GM18868 (cell line): ENCODE measurements at regions not wholly inside any gene's neighbourhood (a gene's known extent, or its start where the extent isn't known, plus 50 kb on each side); places are given as distances from the start of the nearest gene placed in this dataset.
"Not testable (repeated sequence)": the region's sequence is repeated elsewhere in the genome, so short reads cannot be mapped to it uniquely, and the experiment has no call there.

Source experiments
- ATAC-seq: cut with Tn5 transposase; IDR thresholded peaks from one replicate; pipeline ENCODE4 v1.9.1; 2021; ENCODE audit warnings: mild to moderate bottlenecking, moderate library complexity; ENCODE audit not compliant: unreplicated experiment

DNA sequence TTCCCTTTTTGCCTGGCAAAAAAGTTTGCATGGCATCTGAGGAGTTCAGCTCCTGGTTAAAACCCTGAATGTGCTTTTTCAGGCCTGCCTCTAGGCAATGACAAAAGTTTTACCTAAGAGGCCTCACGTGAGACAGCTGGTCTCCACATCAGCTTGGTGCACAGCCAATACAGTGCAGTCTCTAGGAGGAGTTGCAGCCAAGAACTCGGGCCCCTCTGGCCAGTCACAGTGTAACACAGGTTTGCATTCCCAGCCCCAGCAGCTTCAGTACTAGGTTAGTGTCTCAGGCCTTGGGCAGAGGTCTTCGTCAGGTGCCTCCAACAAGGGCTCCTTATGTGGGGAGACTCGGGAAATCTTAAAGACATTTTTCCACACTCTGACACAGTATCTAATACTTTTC lies 771.7 kb downstream of the SORCS1 start:
- ATAC-seq: no peak

DNA sequence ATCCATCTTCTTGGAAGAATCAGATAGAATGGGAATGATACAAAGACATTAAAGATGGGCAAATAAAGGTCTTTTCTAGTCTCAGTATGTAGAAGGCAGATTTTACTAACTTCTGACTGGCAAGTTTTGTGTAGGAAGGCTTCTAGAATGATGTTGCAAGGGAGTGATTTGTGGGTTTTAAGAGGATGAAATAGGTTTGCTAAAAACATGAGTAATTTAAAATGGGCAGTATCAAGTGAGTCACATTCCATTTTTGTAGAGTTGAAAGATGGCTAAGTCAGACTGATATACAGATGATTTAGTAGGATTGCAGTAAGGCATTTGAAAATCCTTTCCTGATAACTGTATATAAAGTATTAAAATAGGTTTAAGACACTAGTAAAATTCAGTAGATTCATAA lies 777.4 kb downstream of the SORCS1 start:
- ATAC-seq: no peak

DNA sequence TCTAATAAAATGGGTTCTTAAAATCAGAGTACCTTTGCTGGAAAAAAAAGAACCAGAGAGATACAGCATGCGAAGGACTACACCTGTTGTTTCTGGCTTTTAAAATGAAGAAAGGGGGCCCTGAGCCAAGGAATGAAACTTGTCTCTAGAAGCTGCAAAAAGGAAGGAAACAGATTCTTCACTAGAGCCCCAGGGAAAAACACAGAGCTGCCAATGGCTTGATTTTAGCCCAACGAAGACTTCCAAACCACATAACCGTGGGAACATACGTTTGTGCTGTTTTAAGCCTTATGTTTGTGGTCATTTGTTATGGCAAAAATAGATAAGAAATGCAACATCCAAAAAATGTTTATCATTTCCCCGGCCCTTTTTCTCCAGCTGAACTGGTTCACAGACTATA lies 780.0 kb downstream of the SORCS1 start:
- no peak for ATAC-seq

DNA sequence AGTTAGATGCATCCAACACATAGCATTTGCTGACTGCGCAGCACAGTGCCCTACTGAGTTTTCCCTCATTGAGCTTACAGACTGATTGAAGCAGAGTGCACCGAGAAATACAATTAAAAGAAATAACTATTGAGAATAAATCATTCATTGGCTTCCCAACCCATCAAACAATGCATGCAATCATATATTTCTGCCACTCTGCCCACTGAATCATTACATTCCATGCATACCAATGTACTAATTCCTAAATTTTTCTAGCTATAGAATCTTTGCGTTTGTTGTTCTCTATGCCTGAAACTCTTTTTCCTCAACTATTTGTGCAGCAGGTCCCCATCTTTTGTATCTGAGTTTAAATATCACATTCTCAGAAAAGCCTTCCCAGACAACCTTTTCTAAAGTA lies 783.8 kb downstream of the SORCS1 start:
- ATAC-seq: no peak

DNA sequence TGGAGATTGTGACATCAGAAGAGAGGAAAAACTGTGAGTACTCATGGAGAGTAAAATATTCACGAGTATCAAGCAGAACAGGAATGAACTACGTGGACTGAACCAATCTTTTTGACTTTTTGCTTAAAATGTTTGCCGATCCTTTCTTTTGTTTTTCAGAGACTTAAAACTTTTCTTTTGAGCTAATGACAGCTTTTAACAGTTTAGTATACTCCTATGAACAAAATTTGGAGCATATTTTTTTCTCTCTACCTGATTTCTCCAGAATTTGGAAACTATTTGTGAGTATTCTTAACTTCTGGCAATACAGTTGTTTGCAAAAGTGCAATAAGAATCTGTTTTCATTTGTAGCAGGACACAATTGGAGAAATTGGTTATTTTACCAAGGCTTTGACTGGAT lies 786.3 kb downstream of the SORCS1 start:
- ATAC-seq: no peak

DNA sequence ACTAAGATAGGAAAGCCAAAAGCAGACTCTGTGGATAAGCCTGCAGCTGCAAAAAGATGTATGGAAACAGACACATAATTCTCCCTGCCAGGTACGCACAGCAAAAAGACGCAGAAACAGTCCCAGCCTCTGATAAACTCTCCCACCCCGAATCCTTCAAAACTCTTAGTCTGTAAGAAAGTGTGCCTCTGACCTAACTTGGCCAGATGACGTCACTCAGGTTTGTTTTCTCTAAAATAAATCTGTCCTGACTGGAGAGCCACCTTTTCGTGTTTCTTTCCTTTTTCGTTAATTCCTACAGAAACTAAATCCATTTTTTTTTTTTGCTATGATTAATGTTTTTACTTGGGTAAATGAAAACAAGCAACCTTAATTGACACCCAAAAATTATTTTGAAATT lies 793.8 kb downstream of the SORCS1 start:
- no peak for ATAC-seq

DNA sequence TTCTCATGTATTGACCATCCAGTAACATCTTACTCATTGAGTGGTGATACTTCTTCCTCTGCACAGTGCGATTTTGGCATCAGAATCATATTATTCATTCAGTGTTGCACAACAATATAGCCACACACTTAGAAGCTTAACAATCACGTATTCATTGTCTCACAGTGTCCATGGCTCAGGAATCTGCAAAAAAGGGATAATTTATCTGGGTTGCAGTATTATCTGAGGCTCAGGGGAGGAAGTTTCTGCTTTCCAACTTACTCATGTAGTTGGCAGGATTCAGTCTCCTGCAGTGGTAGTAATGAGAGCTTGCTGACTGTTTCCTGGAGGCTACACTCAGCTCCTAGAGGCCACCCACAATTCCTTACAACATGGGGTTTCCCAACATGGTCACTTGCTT lies 803.6 kb downstream of the SORCS1 start:
- ATAC-seq: no peak

DNA sequence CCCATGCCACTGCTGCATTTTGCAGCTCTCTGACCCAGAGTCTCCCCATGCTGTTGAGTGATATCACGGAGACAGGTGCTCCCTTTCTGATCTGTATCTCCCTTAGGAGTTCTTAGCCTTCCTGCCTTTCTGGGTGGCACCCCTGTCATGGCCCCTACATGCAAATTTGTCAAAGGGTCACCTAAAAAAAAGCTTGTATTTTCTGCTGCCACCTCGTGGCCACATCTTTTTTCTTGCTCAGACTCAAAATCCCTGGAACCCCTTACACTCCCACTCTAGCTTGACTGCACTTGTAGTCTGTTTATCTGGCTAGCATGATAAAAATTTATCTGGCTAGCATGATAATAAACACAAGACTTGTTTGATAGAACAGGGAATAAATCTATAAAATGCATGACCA lies 809.1 kb downstream of the SORCS1 start:
- no peak for ATAC-seq

DNA sequence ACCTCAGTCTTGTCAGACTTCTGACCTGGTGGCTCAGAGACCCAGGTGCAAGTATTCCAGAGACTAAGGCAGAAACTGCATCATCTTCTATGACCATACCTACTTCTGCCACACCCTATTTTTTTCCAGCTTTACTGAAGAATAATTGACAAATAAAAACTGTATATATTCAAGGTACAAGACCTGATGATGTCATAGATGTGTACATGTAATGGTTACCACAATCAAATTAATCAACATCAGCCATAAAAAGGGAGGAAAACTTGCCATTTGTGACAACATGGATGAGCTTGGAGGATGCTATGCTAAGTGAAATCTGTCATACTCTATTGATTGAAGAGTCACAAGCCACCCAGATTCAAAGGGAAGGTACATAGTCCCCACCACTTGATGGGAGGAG lies 815.6 kb downstream of the SORCS1 start:
- no peak for ATAC-seq

DNA sequence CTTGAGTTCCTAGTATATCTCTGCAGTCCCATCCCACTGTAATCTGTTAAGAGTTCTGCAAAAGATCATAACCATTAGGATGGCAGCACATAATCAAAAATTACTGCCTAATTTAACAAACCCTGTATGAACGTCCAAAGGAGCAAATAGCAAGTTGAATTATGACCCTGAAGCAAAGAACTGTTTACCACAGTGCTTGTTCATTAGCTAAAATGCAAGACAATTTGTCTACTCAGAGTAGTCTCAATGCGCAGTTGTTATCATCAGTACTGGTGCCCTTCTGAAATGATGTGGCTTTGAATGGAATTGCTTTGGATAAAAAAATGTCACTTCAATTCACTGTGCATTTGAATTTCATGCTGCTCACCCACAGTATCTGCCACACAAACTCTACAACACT lies 817.0 kb downstream of the SORCS1 start:
- ATAC-seq: no peak

DNA sequence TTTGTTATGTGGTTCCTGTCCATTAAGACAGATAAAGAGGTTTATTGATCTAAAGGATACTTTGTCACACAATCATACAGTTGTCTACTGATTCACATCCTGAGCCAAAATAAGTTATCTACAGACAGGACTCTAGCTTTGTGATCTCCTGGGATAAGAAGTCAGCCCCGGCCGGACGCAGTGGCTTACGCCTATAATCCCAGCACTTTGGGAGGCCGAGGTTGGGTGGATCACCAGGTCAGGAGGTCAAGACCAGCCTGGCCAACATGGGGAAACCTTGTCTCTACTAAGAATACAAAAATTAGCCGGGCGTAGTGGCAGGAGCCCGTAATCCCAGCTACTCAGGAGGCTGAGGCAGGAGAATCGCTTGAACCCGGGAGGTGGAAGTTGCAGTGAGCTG lies 821.0 kb downstream of the SORCS1 start:
- not testable (repeated sequence) for ATAC-seq

DNA sequence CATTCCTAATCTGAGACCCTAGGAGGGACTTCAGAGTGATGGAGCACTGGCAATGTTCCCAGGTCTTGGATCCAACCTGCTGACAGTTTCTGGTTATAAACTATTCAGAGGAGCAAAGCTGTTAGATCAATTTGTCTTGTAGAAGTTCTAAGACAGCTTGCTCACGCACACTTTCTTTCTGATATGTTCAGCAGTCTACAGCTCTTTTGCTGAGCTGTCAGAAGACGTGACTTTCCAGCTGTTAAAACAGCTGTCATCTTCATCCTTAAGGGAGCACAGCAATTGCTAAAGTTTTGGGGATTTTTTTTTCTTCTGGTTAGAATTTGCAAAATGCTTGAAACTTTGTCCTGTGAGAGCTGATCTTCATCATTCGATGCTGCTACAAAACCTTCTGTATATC lies 823.1 kb downstream of the SORCS1 start:
- ATAC-seq: no peak

DNA sequence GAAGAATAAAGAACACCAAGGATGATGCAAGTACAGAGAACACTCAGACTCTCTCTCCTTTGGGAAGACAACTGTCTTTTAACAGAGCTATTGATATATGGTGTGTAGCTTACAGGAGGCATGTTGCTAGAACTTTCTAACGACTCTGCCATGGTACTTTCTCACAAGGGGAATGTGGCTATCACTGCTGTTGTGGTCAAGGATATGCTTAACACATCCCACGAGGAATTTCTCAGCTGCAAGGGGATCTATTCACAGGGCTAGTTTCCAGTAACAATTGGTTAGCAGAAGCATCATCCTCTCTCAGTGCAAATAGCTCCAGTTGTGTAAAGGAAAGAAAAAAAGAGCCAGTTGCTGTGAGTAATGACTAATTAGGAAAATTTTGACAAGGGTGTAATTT lies 826.0 kb downstream of the SORCS1 start:
- ATAC-seq: no peak

DNA sequence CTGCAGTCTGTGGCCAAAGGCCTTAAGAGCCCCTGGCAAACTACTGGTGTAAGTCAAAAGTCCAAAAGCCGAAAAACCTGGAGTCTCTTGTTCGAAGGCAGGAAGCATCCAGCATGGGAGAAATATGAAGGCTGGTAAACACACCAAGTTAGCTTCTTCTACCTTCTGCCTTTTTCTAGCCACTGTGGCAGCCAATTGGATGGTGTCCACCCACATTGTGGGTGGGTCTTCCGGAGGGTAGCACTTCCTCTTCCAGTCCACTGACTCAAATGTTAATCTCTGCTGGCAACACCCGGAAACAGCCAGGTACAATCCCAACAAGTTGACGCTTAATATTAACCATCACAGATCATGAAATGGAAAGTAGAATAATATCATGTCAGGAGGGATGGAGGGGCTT lies 827.6 kb downstream of the SORCS1 start:
- no peak for ATAC-seq

DNA sequence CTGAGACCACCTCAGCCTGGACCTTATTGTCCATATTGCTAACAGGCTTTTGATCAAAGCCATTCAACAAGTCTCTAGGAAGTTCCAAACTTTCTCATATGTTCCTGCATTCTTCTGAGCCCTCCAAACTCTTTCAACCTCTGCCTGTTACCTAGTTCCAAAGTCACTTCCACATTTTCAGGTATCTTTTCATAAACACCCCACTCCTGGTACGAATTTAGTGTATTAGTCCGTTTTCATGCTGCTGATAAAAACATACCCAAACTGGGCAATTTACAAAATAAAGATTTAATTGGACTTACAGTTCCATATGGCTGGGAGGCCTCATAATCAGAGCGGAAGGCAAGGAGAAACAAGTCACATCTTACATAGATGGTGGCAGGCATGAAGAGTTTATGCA lies 836.8 kb downstream of the SORCS1 start:
- ATAC-seq: no peak

DNA sequence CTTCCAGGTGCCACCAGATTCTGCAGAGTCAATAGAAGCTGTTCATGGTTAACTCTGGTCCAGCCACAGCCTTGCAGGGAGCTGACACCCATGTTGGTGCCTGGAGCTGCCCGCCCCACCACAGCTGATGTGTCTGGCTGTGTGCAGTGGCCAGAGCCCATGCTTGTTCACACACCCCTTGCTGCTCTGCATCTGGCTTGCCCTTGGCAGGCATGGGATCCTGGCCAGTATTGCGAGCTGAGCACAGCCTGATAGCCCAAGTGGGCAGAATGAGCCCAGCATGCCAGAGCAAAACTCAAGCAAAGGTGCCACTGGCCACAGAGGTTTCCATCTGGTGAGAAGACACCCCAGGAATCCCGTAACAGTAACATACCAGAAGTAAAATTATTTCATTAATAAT lies 843.6 kb downstream of the SORCS1 start:
- ATAC-seq: no peak

DNA sequence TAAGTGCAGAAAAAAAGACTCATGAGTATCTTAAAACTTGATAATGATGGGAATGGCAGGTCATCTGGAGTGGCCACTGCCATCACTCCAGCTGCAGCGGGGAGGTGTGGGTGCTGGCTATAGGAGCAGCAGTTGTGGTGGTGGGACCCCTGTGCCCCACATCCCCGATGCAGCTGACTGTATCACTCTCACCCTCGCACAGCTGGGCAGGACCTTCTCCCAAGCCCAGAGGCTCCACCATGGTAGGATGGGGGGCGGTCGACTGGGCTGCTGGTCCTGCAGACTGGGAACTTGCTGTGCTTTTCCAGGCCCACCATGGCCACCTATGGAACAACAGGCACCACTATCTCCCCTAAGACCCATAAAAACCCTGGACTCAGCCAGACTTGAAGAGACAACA lies 844.4 kb downstream of the SORCS1 start:
- ATAC-seq: no peak

DNA sequence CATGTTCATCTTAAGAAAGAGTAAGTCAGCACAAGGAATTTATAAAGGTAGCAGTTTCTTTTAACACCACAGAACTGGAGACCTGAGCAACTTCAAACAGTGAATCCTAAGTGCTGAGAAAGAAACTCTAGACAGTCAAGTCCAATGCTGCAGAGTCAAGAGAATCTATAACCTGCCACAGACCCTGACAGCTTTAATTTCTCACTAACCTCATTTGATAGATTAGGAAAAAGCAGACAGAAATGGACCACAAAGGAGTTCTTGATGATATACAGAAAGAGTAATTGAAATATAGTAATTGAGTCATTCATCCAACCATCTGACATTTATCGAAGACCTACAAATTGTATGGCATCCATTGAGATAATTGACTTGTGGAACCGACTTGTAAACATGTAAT lies 847.0 kb downstream of the SORCS1 start:
- no peak for ATAC-seq

DNA sequence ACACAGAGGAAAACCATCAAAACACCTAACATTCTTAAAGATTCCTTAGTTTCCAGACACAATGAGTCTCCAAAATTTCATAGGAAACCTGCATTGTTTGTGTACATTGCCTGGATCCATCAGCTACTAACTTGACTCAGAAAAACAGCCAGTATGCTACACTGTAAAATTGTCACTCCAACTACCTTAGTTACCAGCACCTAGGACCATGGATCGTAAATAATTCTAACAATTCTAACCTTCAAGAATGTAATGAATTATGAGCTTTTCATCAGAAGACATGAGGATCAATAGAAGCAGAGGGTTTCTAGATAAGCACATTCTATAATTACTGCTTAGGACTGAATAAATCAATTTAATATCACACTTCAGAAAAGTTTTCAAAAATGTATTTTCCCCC lies 851.5 kb downstream of the SORCS1 start:
- ATAC-seq: no peak

DNA sequence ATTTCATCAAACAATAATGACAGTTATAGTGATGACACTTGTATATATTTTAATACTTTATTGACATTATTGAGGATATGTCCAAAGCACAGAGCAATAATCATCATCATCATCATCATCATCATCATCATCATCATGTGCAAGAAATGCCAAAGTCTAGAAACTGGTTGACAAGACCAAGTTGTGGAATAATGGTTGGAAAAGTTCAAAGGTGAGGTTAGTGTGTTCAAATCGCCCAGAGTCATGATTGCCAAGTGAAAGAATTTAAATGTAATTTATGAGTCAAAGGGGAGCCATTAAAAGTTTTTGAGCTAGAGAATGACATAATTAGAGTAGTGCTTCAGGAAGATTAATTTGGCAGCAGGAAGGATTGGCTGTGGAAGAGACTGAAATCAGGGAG lies 852.4 kb downstream of the SORCS1 start:
- ATAC-seq: no peak

DNA sequence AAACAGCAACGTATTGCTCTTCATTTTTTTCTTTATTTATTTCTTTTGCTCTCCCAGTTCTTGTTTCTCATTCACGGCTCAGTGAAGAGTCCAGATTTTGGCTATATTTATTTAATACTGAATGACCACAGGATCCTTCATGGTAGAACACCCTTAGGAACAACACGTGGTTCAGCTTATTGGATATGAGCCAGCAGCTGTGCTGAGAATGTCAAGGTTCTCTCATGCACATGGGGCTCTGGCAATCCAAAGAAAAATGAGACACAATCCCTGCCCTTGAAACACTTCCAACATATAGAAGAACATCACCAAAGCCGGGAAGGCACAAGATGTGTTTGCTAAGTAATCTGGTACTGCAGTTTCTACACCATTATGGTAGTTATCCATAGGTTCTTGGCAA lies 852.9 kb downstream of the SORCS1 start:
- ATAC-seq: no peak

DNA sequence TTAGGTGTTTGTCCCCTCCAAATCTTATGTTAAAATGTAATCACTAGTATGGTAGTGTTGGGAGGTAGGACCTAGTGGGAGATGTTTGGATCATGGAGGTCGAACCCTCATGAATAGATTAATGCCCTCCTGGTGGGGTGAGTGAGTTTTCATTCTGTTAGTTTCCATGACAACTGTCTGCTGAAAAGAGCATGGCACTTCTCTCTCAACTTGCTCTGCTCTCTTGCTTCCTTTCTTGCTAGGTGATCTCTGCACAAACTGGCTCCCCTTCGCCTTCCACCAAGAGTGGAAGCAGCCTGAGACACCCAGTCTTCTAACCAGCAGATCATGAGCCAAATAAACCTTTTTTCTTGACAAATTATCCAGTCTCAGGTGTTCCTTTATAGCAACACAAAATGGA lies 853.9 kb downstream of the SORCS1 start:
- no peak for ATAC-seq

DNA sequence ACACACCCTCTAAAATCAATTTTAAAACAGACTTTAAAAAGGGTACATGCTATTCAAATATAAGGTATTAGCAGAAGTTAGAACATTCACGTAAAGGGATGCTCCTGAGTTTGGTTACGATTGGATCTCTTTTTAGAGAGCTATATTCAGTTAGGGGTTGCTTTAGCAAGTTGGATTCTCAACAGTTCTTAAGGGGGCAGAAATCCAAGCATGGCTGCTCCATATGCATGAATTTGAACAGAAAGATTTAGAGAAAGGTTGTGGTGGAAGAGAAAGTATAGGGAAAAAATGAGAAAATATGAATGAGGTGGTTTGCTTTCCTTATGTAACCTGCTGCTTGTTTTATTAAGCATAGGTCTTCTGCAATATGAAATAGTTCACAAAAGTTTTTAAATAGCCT lies 855.1 kb downstream of the SORCS1 start:
- ATAC-seq: no peak

DNA sequence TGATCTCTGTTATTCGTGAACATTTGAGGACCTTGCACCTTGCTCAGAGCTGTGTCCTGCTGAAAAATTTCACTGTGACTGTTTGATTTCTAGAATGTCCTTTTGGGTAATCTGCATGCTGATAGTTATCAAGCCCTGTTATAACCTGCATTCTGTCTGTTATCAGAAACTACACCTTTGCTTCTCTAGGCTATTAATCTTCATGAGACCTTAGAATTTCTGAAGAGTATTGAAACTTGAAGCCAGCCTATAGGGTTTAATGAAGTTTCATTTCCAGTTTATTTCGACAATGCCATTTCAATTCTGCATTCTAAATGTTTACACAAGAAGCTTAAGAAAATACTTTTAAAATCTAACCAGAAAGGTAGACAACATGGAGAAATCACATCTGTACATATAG lies 856.2 kb downstream of the SORCS1 start:
- no peak for ATAC-seq
